ENCODE measurements at regions not wholly inside any gene's neighbourhood (a gene's known extent, or its start where the extent isn't known, plus 50 kb on each side); places are given as distances from the start of the nearest gene placed in this dataset.

DNA sequence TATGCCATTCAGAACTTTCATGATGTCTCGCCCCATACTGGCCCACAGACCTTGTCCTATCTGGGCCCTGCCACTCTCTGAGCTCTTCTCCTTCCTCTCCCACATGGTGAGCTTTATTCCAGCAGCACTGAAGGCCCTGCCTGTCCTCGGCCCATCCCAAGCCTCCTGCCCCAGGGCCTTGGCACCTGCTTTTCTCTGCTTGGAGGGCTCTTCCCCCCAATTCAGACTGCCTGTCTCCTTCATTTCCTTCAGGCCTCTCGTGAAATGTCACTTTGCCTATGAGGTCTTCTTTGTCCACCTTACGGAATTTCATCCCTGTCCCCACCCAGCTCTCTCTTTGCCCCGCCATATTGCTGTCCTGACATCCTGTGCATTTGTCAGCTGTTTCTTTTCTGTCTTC, 191.7 kb upstream of the POU3F1 start:
- no peak overlapping the region for H3K27ac ChIP-seq
- no peak for DNase-seq
- no peak overlapping the region for H3K4me3 ChIP-seq
- peaks cover 4% of the 10 kb centered on the region; the same call in 1 of the 2 replicates for H3K4me1 ChIP-seq
- no peaks in the 10 kb centered on the region for H3K27me3 ChIP-seq
- H3K36me3 ChIP-seq = no peaks in the 10 kb centered on the region
- no peaks in the 10 kb centered on the region for H3K9me3 ChIP-seq (replicated peaks)

DNA sequence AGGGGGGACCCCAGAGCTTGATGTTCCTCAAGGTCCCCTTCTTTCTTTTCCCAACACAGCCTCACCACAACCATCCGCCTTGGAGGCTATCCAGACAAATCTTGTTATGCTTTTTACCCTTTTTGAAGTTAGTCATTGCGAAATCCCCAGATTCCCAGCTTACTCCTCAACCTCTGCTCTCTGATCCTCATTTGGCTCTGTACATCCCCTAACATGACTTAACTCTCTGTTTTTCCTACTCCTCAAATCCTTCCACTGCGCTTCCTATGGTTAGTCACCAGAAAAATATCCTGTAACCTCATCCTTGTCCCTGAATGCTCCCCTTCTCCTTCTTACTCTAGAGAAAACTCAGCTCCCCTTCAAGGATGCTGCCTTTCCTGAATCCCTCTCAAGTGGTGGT, 189.1 kb upstream of the POU3F1 start:
- H3K9me3 ChIP-seq (replicated peaks) = peaks cover 3% of the 10 kb centered on the region; the same call in 1 of the 2 replicates
- no peaks in the 10 kb centered on the region for H3K27me3 ChIP-seq
- no peak overlapping the region for H3K4me3 ChIP-seq
- no peak overlapping the region for H3K27ac ChIP-seq
- DNase-seq = no peak
- peaks cover 4% of the 10 kb centered on the region for H3K4me1 ChIP-seq
- no peaks in the 10 kb centered on the region for H3K36me3 ChIP-seq

DNA sequence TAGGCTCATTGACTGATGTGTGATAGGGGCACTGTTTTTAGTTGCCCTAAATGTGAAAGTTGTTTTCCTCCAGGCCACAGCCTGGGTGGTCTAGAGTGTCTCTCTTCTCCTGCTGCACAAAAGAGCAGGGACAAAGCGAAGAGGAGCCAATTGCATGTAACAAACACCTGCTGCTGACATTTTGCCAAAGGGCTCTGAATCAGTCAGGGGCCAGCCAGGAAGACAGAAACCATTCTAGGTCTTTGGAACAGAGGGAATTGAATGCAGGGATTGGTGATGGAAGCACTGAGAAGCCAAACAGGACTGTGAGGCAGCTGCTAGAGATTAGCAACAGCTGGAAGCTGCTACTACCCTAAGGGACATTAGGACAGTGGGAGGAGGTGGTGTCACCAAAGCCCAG, 185.3 kb upstream of the POU3F1 start:
- peak; percentile 60 to 76 for DNase-seq
- Histone ChIP-seq H3K27me3 (no peaks in the 10 kb centered on the region), H3K36me3 (no peaks in the 10 kb centered on the region), H3K4me3 (no peak overlapping the region), H3K4me1 (peaks cover 4% of the 10 kb centered on the region), H3K27ac (no peak overlapping the region), H3K9me3 (replicated peaks) (peaks cover 3% of the 10 kb centered on the region; the same call in 1 of the 2 replicates)

DNA sequence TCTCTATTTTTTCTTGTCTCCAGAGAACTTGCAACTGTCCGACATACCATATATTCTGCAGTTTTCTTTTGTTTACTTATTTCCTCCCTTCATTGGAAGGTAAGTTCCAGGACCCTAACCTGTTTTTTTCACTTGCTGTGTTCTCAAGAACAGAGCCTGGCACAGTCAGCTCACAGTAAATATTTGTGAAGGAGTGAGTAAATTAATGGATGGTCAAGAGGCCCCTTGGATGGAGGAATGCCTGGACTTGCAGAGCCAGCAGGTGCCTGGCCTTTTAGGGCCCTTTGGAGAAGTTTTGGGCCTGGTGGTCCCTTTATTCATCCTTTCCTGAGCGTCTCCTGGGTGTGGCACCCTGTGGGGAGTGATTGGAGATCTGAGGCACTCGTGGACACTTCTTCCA, 182.1 kb upstream of the POU3F1 start:
- Histone ChIP-seq H3K4me3 (no peak overlapping the region), H3K27me3 (0 out of 2 replicates have a peak, but pooled peaks cover 4% of the 10 kb centered on the region), H3K36me3 (no peaks in the 10 kb centered on the region), H3K4me1 (no peaks in the 10 kb centered on the region; the same call in 1 of the 2 replicates), H3K27ac (no peak overlapping the region), H3K9me3 (replicated peaks) (peaks cover 3% of the 10 kb centered on the region; the same call in 1 of the 2 replicates)
- DNase-seq = no peak

DNA sequence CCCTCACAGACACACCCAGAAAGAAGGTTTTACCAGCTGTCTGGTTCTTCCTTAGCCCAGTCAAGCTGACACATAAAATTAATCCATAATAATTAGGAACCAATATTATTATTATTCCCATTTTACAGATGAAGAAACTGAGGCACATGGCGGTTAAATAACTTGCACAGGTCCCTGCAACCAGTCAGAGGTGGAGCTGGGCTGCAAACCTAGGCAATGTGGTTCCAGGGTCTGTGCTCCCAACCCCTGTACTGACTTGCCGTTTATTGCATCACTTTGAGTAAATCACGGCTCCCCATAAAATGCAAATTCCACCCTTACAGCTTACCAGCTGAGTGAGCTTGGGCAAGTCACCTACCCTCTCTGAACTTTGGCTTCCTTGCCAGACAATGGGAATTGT, 179.2 kb upstream of the POU3F1 start:
- DNase-seq = no peak
- Histone ChIP-seq H3K36me3 (no peaks in the 10 kb centered on the region), H3K9me3 (replicated peaks) (no peaks in the 10 kb centered on the region; the same call in 1 of the 2 replicates), H3K27me3 (0 out of 2 replicates have a peak, but pooled peaks cover 4% of the 10 kb centered on the region), H3K4me3 (no peak overlapping the region), H3K27ac (no peak overlapping the region), H3K4me1 (peaks cover 14% of the 10 kb centered on the region)

DNA sequence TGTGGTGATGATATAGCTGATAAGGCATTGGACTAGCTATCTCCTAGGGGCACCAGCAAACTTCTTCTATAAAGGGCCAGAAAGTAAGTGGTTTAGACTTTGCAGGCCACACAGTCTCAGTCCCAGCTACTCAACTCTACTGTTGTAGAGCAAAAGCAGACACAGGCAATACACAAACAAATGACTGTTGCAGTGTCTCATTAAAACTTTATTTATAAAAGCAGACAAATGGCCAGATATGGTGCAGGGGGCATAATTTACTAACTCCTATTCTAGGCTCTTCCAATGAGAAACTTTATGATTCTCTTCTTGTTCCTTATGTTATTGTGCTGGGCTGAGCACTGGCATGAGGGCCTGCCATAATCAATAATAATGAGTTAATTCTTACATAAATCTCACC, 176.8 kb upstream of the POU3F1 start:
- H3K4me3 ChIP-seq = no peak overlapping the region
- 0 out of 2 replicates have a peak, but pooled peaks cover 4% of the 10 kb centered on the region for H3K27me3 ChIP-seq
- no peaks in the 10 kb centered on the region; the same call in 1 of the 2 replicates for H3K9me3 ChIP-seq (replicated peaks)
- no peak for DNase-seq
- H3K36me3 ChIP-seq = no peaks in the 10 kb centered on the region
- H3K27ac ChIP-seq = no peak overlapping the region
- H3K4me1 ChIP-seq = peaks cover 19% of the 10 kb centered on the region

DNA sequence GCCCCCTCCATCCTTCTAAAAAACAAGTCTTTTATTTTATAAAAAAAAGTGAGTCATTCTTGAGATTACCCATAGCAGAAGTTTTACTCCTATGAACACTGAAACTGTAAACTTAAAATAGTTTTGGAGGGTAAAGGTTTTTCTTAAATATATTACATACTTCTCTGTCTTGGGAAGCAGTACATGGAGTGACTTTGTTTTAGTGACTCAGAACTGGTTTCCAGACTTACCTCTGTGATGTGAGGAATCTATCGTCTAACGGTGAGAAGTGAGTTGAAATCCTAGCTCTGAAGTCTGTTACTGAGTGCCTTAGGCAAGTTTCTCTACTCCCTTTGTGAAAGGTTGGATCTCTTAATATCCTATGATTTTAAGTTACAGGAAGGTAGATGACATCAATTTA, 176.3 kb upstream of the POU3F1 start:
- Histone ChIP-seq H3K27me3 (0 out of 2 replicates have a peak, but pooled peaks cover 4% of the 10 kb centered on the region), H3K4me1 (peaks cover 19% of the 10 kb centered on the region), H3K9me3 (replicated peaks) (no peaks in the 10 kb centered on the region; the same call in 1 of the 2 replicates), H3K36me3 (no peaks in the 10 kb centered on the region), H3K4me3 (no peak overlapping the region), H3K27ac (no peak overlapping the region)
- DNase-seq = no peak

DNA sequence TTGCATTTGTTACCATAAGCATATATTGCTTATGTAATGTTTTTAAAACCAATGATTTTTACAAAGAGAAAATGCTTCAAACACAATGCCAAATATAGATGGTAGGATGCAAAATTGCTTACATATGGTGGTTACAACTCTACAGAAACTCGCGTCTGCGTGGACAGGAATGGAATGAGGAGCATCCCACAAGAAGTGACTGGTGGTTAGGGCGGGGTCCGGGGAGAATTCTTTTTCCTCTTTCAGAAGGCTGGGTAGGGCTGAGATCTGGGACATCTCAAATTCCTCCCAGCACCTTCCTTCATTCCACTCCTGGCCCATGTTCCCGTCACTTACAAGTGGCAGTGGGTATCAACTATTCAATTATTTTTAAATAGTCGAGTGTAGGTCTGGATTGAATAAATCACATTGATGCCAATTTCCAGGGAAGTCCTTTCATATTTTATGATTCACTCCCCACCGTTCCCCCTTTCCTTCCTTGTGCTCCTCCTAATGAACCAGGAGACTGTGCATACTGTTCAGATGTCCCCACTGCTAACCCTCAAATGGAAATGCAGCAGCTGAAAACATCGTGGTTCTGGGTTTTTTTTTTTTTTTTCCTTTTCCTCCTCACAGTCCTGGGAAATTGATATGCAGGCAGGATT, 174.5 kb upstream of the POU3F1 start:
- peak; percentile 31 to 54 for DNase-seq
- Histone ChIP-seq H3K27ac (peak overlapping the region; percentile 31; the same call in 1 of the 2 replicates), H3K27me3 (peaks cover 4% of the 10 kb centered on the region; the same call in 1 of the 2 replicates), H3K36me3 (no peaks in the 10 kb centered on the region), H3K9me3 (replicated peaks) (no peaks in the 10 kb centered on the region; the same call in 1 of the 2 replicates), H3K4me3 (no peak overlapping the region), H3K4me1 (peaks cover 19% of the 10 kb centered on the region)

DNA sequence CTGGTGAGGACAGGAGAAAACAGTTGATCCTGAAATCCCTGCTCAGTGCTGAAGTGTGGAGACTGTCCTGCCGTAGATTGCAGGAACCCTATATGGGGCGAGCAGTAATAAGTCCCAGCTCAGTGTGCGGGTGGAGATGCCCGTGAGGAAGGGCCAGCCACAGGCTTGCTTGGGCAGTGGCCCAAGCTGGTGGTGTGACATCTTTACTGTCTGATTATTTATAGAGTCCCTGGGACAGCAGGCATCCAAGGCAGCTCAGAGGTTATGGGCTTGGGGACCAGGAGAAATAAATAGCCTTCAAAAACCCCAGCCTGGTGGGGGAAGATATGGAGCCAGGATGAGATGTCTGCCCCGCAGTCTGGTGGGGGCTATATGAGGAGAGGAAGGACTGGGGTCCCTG, 170.7 kb upstream of the POU3F1 start:
- no peaks in the 10 kb centered on the region; the same call in 1 of the 2 replicates for H3K27me3 ChIP-seq
- DNase-seq = no peak
- no peak overlapping the region for H3K27ac ChIP-seq
- H3K36me3 ChIP-seq = no peaks in the 10 kb centered on the region
- H3K9me3 ChIP-seq (replicated peaks) = no peaks in the 10 kb centered on the region
- no peak overlapping the region for H3K4me3 ChIP-seq
- peaks cover 19% of the 10 kb centered on the region for H3K4me1 ChIP-seq

DNA sequence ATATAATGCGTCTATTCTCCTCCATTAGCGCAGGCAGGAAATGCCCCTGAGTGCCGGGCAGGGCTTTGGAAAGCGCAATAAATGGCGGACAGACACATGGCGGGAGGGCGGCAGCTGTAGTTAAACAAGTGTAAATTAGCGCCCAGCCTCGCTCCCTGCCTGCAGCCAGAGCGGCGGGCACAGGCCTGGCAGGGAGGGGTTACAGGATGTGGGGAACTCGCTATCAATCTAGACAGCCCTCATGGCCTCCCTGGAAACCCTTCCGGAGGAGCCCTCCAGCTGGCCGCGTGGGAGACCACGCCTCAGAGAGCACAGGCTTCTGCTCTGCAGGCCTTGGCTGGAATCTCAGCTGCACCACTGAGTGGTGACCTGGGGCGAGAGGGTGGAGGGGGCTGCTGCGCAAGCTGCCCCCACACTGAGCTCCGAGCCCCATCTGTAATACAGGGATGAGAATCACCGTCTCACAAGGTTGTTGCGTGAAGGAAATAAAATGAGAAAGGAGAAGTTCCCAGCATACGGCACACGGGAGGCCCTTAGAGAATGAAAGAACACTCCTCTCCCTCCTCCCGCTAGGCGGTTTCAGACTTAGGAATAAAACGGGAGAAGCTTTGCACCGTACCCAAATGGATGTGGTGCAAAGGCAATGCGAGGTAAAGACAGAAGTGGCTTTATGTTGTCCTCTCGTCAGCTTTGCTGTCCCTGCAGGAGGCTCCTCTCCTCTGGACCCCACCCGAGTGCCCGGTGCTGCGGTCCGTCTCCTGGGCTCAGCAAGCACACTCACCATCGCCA, 167.2 kb upstream of the POU3F1 start:
- H3K9me3 ChIP-seq (replicated peaks) = no peaks in the 10 kb centered on the region
- DNase-seq = no peak
- no peaks in the 10 kb centered on the region; the same call in 1 of the 2 replicates for H3K4me1 ChIP-seq
- H3K27ac ChIP-seq = no peak overlapping the region
- no peaks in the 10 kb centered on the region; the same call in 1 of the 2 replicates for H3K27me3 ChIP-seq
- H3K4me3 ChIP-seq = no peak overlapping the region
- no peaks in the 10 kb centered on the region for H3K36me3 ChIP-seq

DNA sequence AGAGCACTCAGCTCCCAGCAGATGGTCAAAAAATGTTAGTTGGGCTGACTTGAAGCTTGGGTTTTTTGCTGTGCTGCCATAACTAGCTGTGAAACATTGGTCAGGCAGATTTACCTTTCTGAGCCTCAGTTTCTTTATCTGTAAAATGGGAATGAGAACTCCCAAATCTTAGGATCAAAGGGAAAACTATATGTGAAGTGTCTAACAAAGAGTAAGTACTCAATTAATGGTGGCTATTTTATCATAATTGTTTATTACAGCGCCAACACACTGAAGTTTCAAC, 164.2 kb upstream of the POU3F1 start:
- Histone ChIP-seq H3K27ac (no peak overlapping the region), H3K27me3 (no peaks in the 10 kb centered on the region), H3K36me3 (no peaks in the 10 kb centered on the region), H3K4me3 (no peak overlapping the region), H3K9me3 (replicated peaks) (no peaks in the 10 kb centered on the region), H3K4me1 (no peaks in the 10 kb centered on the region; the same call in 1 of the 2 replicates)
- DNase-seq = no peak

DNA sequence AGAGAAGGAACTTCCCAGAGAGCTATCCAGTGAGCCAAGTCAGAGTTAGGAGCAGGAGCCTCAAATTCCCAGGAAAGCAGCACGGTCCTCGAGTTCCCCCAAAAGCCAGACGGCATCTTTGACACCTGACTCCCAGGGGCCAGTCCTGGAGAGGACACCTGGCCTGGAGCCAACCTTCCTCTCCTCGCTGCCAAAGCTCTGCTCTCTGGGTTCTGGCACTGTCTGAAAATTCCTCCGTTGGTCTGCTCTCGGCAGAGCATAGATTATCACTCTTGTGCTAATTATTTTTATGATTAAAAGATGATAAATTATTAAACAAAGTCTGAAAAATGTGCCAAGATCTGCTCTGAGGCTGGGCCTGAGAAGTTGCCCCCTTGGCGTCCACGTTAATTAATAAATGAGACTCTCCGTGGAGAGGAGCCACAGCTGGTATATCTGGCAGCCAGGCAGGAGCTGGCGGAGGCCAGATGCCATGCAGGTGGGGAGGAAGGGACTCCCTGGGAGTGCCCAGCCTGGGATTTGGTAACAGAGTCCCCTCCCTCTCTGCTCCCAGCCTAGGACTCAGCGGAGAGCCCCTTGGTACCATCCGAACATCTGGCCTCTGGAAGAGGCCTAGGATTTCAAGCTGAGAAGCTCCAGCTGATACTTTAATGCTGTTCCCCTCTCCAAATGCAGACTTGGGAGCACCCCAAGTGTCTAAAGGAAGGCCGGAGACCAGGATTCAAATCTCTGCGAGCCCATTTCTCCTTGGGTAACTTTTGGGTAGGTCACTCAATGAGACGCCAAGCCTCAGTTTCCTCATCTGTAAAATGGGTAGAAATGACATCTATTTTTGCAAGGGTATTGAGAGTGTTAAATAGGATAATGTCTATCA, 163.7 kb upstream of the POU3F1 start:
- no peaks in the 10 kb centered on the region for H3K27me3 ChIP-seq
- H3K27ac ChIP-seq = no peak overlapping the region
- H3K36me3 ChIP-seq = no peaks in the 10 kb centered on the region
- no peak overlapping the region for H3K4me3 ChIP-seq
- DNase-seq = peak in 1 of 2 experiments; percentile 30
- H3K4me1 ChIP-seq = no peaks in the 10 kb centered on the region; the same call in 1 of the 2 replicates
- no peaks in the 10 kb centered on the region for H3K9me3 ChIP-seq (replicated peaks)

DNA sequence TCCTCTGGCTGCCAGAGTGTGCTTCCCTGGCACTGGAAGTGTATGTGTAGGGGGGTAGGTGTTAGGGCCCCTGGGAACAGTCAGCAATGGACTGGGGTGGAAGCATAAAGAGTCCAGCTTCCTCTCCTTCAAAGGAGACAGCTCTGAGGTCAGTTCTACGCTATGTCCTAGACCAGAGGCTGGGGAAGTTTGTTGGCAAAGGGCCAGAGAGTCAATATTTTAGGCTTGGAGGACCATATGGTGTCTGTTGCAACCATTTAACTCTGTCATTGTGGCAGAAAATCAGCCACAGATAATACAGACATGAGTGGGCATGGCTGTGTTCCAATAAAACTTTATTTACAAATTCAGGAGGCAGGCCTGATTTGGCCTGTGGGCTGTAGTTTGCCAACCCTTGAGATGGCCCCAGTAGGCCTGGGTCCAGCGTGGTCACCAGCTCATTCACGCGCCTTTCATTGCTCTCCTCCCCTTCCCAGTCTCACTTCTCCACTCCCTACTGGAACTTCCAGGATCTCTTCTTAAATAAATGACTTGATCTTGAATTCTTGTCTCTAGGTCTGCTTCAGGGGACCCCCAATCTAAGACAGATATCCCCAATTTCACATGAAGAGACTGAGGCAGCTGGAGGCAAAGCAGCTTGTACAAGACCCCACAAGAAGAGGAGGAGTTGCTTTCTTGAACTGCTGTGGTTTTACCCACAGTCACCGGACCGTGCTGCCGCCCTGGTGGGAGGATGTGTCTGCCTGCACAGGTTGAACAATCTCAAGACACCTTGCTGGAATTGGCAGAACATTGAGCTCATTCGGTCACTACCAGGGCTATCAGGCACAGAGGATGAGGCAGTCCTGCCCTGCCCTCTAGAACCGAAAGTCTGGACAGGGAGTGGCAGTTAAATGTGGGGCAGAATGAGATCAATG, 162.4 kb upstream of the POU3F1 start:
- H3K36me3 ChIP-seq = no peaks in the 10 kb centered on the region
- H3K27ac ChIP-seq = no peak overlapping the region
- no peaks in the 10 kb centered on the region for H3K9me3 ChIP-seq (replicated peaks)
- no peaks in the 10 kb centered on the region for H3K27me3 ChIP-seq
- DNase-seq = peak in 1 of 2 experiments; percentile 35
- H3K4me3 ChIP-seq = no peak overlapping the region
- H3K4me1 ChIP-seq = no peaks in the 10 kb centered on the region; the same call in 1 of the 2 replicates

DNA sequence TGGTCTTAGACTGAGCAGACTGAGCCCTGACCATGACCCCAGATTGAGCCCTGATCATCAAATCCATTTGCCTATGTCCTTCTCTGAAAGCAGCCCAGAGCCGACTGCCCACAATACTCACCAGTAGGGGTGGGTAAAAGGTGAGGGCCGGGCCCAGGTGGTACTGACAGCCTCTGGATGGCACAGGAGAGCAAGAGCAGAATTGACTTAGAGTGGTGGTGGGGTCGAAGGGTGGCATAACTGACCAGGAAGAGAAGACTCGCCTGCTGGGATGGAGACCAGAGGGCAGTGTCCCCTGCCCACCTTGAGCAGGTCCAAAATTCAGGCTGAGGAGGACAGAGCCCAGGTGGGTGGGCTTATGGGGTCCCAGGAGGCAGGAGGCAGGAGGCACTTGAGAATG, 161.3 kb upstream of the POU3F1 start:
- H3K4me3 ChIP-seq = no peak overlapping the region
- no peaks in the 10 kb centered on the region for H3K9me3 ChIP-seq (replicated peaks)
- H3K27ac ChIP-seq = no peak overlapping the region
- no peaks in the 10 kb centered on the region for H3K36me3 ChIP-seq
- DNase-seq = no peak
- no peaks in the 10 kb centered on the region for H3K27me3 ChIP-seq
- H3K4me1 ChIP-seq = no peaks in the 10 kb centered on the region; the same call in 1 of the 2 replicates

Data from SJCRH30 (cell line).